GM19372 (cell line): ENCODE measurements at regions not wholly inside any gene's neighbourhood (a gene's known extent, or its start where the extent isn't known, plus 50 kb on each side); places are given as distances from the start of the nearest gene placed in this dataset.
"Not testable (repeated sequence)": the region's sequence is repeated elsewhere in the genome, so short reads cannot be mapped to it uniquely, and the experiment has no call there.

Source experiments
- ATAC-seq: cut with Tn5 transposase; IDR thresholded peaks from one replicate; pipeline ENCODE4 v1.9.1; 2021; ENCODE audit warnings: mild to moderate bottlenecking, low read depth, moderate library complexity; ENCODE audit not compliant: unreplicated experiment

GRCh38 chr3:28019740-28020139, 221.7 kb upstream of the CMC1 start:
- no peak for ATAC-seq

GRCh38 chr3:28022916-28023315, 218.5 kb upstream of the CMC1 start:
- no peak for ATAC-seq

- no peak for ATAC-seq
Observed at GRCh38 chr3:28028554-28028953, 212.9 kb upstream of the CMC1 start.

GRCh38 chr3:28033059-28033784, 208.2 kb upstream of the CMC1 start:
- no peak for ATAC-seq

GRCh38 chr3:28036599-28037575, 204.5 kb upstream of the CMC1 start:
- ATAC-seq = no peak

GRCh38 chr3:28039234-28039633, 202.2 kb upstream of the CMC1 start:
- no peak for ATAC-seq

- no peak for ATAC-seq
Observed at GRCh38 chr3:28039829-28040228, 201.6 kb upstream of the CMC1 start.

GRCh38 chr3:28042095-28042635, 199.3 kb upstream of the CMC1 start:
- ATAC-seq = no peak

GRCh38 chr3:28042707-28043106, 198.7 kb upstream of the CMC1 start:
- ATAC-seq = no peak

GRCh38 chr3:28050120-28050519, 191.3 kb upstream of the CMC1 start:
- no peak for ATAC-seq

GRCh38 chr3:28050885-28051284, 190.5 kb upstream of the CMC1 start:
- ATAC-seq = no peak

- no peak for ATAC-seq
Observed at GRCh38 chr3:28053759-28054158, 187.7 kb upstream of the CMC1 start.

- no peak for ATAC-seq
Observed at GRCh38 chr3:28056806-28057205, 184.6 kb upstream of the CMC1 start.

GRCh38 chr3:28057539-28057938, 183.9 kb upstream of the CMC1 start:
- no peak for ATAC-seq

GRCh38 chr3:28059199-28059598, 182.2 kb upstream of the CMC1 start:
- ATAC-seq = not testable (repeated sequence)

GRCh38 chr3:28066020-28066419, 175.4 kb upstream of the CMC1 start:
- ATAC-seq = no peak

GRCh38 chr3:28067014-28067413, 174.4 kb upstream of the CMC1 start:
- no peak for ATAC-seq

GRCh38 chr3:28068342-28068741, 173.1 kb upstream of the CMC1 start:
- ATAC-seq = no peak

GRCh38 chr3:28069438-28069837, 172.0 kb upstream of the CMC1 start:
- ATAC-seq = no peak

GRCh38 chr3:28076246-28076645, 165.2 kb upstream of the CMC1 start:
- ATAC-seq = no peak

- no peak for ATAC-seq
Observed at GRCh38 chr3:28077572-28077971, 163.8 kb upstream of the CMC1 start.
